DOHH2 (cell line): ENCODE measurements at regions not wholly inside any gene's neighbourhood (a gene's known extent, or its start where the extent isn't known, plus 50 kb on each side); places are given as distances from the start of the nearest gene placed in this dataset.

Experiments
- CTCF ChIP-seq: fragments of 200-600 bp; sonication (generic); IDR thresholded peaks from one replicate; pipeline ENCODE4 v1.5.1; 2014; ENCODE audit warnings: antibody characterized with exemption, mild to moderate bottlenecking, low read depth, low read length; ENCODE audit not compliant: poor library complexity, severe bottlenecking
- EZH2phosphoT487 ChIP-seq: fragments of 200-600 bp; sonication (generic); IDR thresholded peaks from 2 replicates; pipeline ENCODE4 v1.6.1; 2017; ENCODE audit warnings: borderline replicate concordance, mild to moderate bottlenecking, antibody characterized with exemption, low read length, moderate library complexity, mixed read lengths

DNA sequence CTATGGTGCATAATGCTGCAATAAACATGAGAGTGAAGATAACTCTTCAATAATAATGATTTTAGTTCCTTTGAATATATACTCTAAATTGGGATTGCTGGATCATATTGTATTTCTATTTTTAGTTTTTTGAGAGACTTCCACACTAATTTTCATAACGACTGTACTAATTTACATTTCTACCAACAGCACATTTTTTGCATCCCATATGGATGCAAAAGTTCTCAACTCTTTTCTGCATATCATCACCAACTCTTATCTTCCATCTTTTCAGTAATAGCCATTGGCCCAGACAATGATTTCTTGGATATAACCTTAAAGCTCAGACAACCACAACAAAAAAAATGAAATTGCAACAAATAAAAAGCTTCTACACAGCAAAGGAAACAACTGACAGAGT is 1082.4 kb downstream of the CNTNAP5 start:
- TF ChIP-seq CTCF (no peak), EZH2phosphoT487 (no peak)
